Natural killer cell (primary cell): ENCODE measurements at regions not wholly inside any gene's neighbourhood (a gene's known extent, or its start where the extent isn't known, plus 50 kb on each side); places are given as distances from the start of the nearest gene placed in this dataset.

Source experiments
- ATAC-seq, 3 donors: fragments of 150-1000 bp in 2 of 3; fragments of 200-7000 bp in 1 of 3; cut with Tn5 transposase; 1 replicate in 1 of 3; 2 replicates in 2 of 3; pipeline ENCODE4 v1.10.0; 2021; ENCODE audit warnings: mild to moderate bottlenecking in 2 of 3, moderate library complexity in 2 of 3
- DNase-seq, 2 donors: peaks; one replicate each; pipeline versions ENCODE4 v3.0.0 to v3.0.0-alpha.2; 2013 to 2021; ENCODE audit warnings: mixed read lengths in 1 of 2
- H3K27ac ChIP-seq: one replicate; pipeline ENCODE4 v1.5.1; 2013; ENCODE audit warnings: mild to moderate bottlenecking, low read length
- H3K27me3 ChIP-seq: one replicate; pipeline ENCODE4 v1.6.1; 2013; ENCODE audit warnings: low read length; ENCODE audit not compliant: control insufficient read depth, insufficient read depth
- H3K36me3 ChIP-seq: one replicate; pipeline ENCODE4 v1.6.1; 2013; ENCODE audit warnings: low read length; ENCODE audit not compliant: control insufficient read depth, insufficient read depth
- H3K4me1 ChIP-seq: one replicate; pipeline ENCODE4 v1.6.1; 2013; ENCODE audit warnings: low read length; ENCODE audit not compliant: control insufficient read depth, insufficient read depth
- H3K4me3 ChIP-seq: one replicate; pipeline ENCODE4 v1.5.1; 2013; ENCODE audit warnings: low read length
- H3K9me3 ChIP-seq: one replicate; pipeline ENCODE4 v1.6.1; 2013; ENCODE audit warnings: low read length; ENCODE audit not compliant: control insufficient read depth, insufficient read depth
- H3K27ac Mint-ChIP-seq, 2 donors: one replicate each; pipeline ENCODE4 v1.8.0; 2022; ENCODE audit warnings: mild to moderate bottlenecking in 2 of 2, mixed read lengths in 2 of 2, moderate library complexity in 1 of 2
- H3K27me3 Mint-ChIP-seq, 2 donors: one replicate each; pipeline ENCODE4 v1.8.0; 2022; ENCODE audit warnings: low read depth in 2 of 2, mixed read lengths in 2 of 2
- H3K36me3 Mint-ChIP-seq: one replicate; pipeline ENCODE4 v1.8.0; 2022; ENCODE audit warnings: mixed read lengths
- H3K4me1 Mint-ChIP-seq, 2 donors: one replicate each; pipeline ENCODE4 v1.8.0; 2022; ENCODE audit warnings: mixed read lengths in 2 of 2
- H3K4me3 Mint-ChIP-seq: one replicate; pipeline ENCODE4 v1.8.0; 2022; ENCODE audit warnings: mild to moderate bottlenecking, moderate library complexity, mixed read lengths
- H3K9me3 Mint-ChIP-seq, 2 donors: one replicate each; pipeline ENCODE4 v1.8.0; 2022; ENCODE audit warnings: mixed read lengths in 2 of 2
- CTCF ChIP-seq: fragments of 200-600 bp; IDR thresholded peaks from one replicate; pipeline ENCODE4 v1.8.0; 2022; ENCODE audit warnings: antibody characterized with exemption
- WGBS: methylation state at CpG from one replicate; pipeline ENCODE4 v1.1.7; 2013; ENCODE audit warnings: missing lambda C conversion rate; ENCODE audit not compliant: insufficient coverage; 5-methylcytosine and 5-hydroxymethylcytosine counted together
- intact Hi-C: fragments of 100-400 bp; cut with micrococcal nuclease; formaldehyde crosslinking; loops from one replicate; pipeline ENCODE4 v1.14.2; 2022

DNA sequence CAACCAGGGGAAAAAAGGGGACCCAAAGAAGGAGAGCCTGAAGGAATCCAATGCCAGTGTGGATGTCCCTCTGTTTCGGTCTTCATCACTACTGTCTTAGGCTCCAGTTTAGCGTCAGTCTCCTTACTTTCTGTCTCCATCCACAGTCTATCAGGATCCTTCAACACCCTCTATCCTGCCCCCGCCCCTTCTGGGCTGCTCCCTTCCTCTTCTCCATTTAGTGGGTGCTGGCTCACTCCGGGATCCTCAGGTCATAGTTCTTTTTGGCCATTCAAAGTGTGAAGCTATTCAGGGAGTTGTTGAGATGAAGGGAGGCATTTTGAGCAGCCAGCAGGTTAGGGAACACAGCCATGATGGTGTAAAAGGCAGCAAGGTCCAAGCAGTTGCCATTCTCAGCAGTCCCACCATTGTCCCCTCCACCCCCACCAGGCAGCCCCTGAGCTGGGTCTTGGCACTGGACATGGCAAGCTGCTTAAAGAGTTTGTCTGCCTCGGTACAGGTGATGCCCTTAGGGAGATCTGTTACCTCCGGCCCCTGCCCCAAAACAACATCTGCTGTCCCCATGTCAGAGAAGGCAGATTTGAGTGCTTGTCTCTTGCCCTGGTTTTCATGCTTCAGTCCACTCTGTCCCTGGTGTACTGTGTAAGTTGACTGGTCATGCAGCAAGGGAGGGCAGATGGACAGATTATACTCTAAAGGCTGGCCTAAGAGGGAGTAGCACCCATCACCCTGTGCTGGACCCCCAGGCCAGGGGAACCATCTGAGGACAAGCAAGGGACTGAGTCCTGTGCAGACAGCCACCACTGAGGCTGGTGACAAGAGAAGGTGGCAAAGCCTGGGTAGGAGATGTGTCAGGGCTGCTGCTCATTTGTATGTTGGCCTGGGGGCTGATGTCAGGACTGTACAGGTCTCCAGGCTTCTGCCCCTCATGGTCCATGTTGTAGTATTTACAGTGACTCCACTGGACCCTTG lies 842.0 kb downstream of the HACE1 start:
- no peaks in the 10 kb centered on the region for H3K9me3 ChIP-seq
- H3K4me1 ChIP-seq = no peaks in the 10 kb centered on the region
- DNase-seq = no peak
- ATAC-seq = no peak
- no peak overlapping the region for H3K4me3 Mint-ChIP-seq
- 87% methylated on average over 6 of the region's 6 CpGs for WGBS
- H3K9me3 Mint-ChIP-seq = peaks cover 10 to 13% of the 10 kb centered on the region in 2 donors
- H3K4me1 Mint-ChIP-seq = no peaks in the 10 kb centered on the region
- no peak overlapping the region for H3K27ac ChIP-seq
- no peak overlapping the region for H3K4me3 ChIP-seq
- no peaks in the 10 kb centered on the region for H3K36me3 Mint-ChIP-seq
- no peak overlapping the region for H3K27ac Mint-ChIP-seq
- no peaks in the 10 kb centered on the region for H3K36me3 ChIP-seq
- TF ChIP-seq CTCF = no peak
- H3K27me3 Mint-ChIP-seq = no peaks in the 10 kb centered on the region
- intact Hi-C loops = no loop called here
- H3K27me3 ChIP-seq = no peaks in the 10 kb centered on the region

DNA sequence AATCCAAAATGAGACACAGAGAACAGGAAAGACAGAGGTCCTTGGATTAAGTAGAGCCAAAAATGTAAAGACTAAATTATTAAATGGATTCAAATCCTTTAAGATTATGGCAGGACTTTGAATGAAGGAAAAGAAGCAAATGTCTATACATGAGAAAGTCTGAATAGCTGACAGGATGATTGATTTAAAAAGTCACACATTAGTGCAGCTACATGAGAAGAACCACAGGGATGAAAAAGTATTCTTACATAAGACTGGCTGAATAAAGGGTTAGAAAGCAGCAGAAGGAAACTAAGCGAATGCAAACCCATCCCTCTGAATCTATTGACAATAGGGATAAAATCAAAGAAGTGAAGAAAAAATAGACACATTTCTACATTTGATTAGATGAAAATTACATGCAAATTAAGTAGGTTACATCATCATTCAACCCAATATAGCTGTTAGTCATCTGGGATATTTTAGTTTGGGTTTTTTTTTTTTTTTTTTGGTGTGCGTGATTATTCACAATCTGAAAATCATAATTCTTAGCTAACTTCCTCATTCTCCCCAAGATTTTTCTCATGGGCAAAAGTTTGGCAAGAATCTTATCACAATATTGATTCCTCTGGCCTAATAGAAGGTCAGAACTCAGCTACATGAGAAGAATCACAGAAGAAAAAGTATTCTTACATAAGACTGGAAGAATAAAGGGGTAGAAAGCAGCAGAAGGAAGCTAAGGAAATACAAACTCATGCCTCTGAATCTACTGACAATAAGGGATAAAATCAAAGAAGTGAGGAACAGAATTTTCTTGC lies 845.4 kb downstream of the HACE1 start:
- Histone ChIP-seq H3K36me3 (no peaks in the 10 kb centered on the region), H3K9me3 (no peaks in the 10 kb centered on the region), H3K27me3 (no peaks in the 10 kb centered on the region), H3K27ac (no peak overlapping the region), H3K4me3 (no peak overlapping the region), H3K4me1 (no peaks in the 10 kb centered on the region)
- no peaks in the 10 kb centered on the region for H3K4me1 Mint-ChIP-seq
- 60% methylated on average over 1 of the region's 2 CpGs for WGBS
- peaks cover 13 to 18% of the 10 kb centered on the region in 2 donors for H3K9me3 Mint-ChIP-seq
- no peak overlapping the region for H3K4me3 Mint-ChIP-seq
- no peak overlapping the region for H3K27ac Mint-ChIP-seq
- DNase-seq (no peak), ATAC-seq (no peak)
- H3K36me3 Mint-ChIP-seq = no peaks in the 10 kb centered on the region
- intact Hi-C loops = no loop called here
- no peaks in the 10 kb centered on the region for H3K27me3 Mint-ChIP-seq
- no peak for TF ChIP-seq CTCF

- Mint-ChIP-seq H3K27me3 (no peaks in the 10 kb centered on the region), H3K36me3 (no peaks in the 10 kb centered on the region), H3K27ac (no peak overlapping the region), H3K4me1 (no peaks in the 10 kb centered on the region), H3K9me3 (peaks cover 11 to 18% of the 10 kb centered on the region in 2 donors), H3K4me3 (no peak overlapping the region)
- H3K27ac ChIP-seq = no peak overlapping the region
- no peak overlapping the region for H3K4me3 ChIP-seq
- ATAC-seq (no peak), DNase-seq (no peak)
- no peaks in the 10 kb centered on the region for H3K4me1 ChIP-seq
- 64% methylated on average over 2 of the region's 2 CpGs for WGBS
- TF ChIP-seq CTCF = no peak
- H3K9me3 ChIP-seq = no peaks in the 10 kb centered on the region
- no peaks in the 10 kb centered on the region for H3K27me3 ChIP-seq
- intact Hi-C loops = no loop called here
- H3K36me3 ChIP-seq = no peaks in the 10 kb centered on the region
These were observed 846.3 kb downstream of the HACE1 start for GRCh38 chr6:104013312-104013971.
